Mesothelial cell of epicardium (in vitro differentiated cells): ENCODE measurements at regions not wholly inside any gene's neighbourhood (a gene's known extent, or its start where the extent isn't known, plus 50 kb on each side); places are given as distances from the start of the nearest gene placed in this dataset.

ENCODE experiments used
- DNase-seq, 2 experiments: peaks; one replicate each; pipeline ENCODE4 v3.0.0; 2021; ENCODE audit warnings: low spot score in 2 of 2; ENCODE audit not compliant: unreplicated experiment in 2 of 2
- H3K27ac Mint-ChIP-seq: 2 replicates; pipeline ENCODE4 v1.8.0; 2021; ENCODE audit warnings: mixed read lengths
- H3K27me3 Mint-ChIP-seq: 2 replicates; pipeline ENCODE4 v1.8.0; 2021; ENCODE audit warnings: low read depth, mixed read lengths
- H3K36me3 Mint-ChIP-seq: 2 replicates; pipeline ENCODE4 v1.8.0; 2021; ENCODE audit warnings: mixed read lengths
- H3K4me1 Mint-ChIP-seq: 2 replicates; pipeline ENCODE4 v1.8.0; 2021; ENCODE audit warnings: mixed read lengths
- H3K4me3 Mint-ChIP-seq: 2 replicates; pipeline ENCODE4 v1.8.0; 2021; ENCODE audit warnings: mild to moderate bottlenecking, moderate library complexity, mixed read lengths
- H3K9me3 Mint-ChIP-seq: 2 replicates; pipeline ENCODE4 v1.8.0; 2021; ENCODE audit warnings: mixed read lengths
- CTCF ChIP-seq: fragments of 200-600 bp; sonication (generic); IDR thresholded peaks from one replicate; pipeline ENCODE4 v1.5.0; 2021; ENCODE audit warnings: antibody characterized with exemption; ENCODE audit not compliant: unreplicated experiment

- no peak overlapping the region for H3K27ac Mint-ChIP-seq
- peaks cover 57% of the 10 kb centered on the region for H3K9me3 Mint-ChIP-seq
- no peak for TF ChIP-seq CTCF
- H3K4me1 Mint-ChIP-seq: no peaks in the 10 kb centered on the region
- H3K4me3 Mint-ChIP-seq: no peak overlapping the region
- H3K27me3 Mint-ChIP-seq: peaks cover 1% of the 10 kb centered on the region
- H3K36me3 Mint-ChIP-seq: peaks cover 5% of the 10 kb centered on the region
- no peak for DNase-seq
Measured at GRCh38 chr7:42812779-42813178, 99.1 kb downstream of the C7orf25 start.

DNA sequence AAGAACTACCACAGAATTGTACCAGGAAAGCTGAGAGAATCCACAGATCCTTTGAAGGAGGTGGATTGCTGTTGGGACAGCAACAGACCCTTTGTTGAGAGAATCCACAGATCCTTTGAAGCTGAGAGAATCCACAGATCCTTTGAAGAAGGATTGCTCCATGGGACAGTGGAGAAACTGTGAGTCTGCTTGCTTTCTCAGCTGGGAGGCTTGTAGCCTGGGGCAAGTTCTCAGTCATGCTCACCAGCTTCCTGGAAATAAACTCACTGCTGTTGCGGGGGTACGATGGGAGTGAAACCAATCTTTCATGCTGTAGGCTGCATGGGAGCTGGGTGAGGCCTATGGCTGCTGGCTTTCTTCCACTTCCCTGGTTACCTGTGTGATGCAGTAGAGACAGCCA lies 106.3 kb downstream of the C7orf25 start:
- no peaks in the 10 kb centered on the region for H3K27me3 Mint-ChIP-seq
- peaks cover 62% of the 10 kb centered on the region for H3K9me3 Mint-ChIP-seq
- TF ChIP-seq CTCF: no peak

DNA sequence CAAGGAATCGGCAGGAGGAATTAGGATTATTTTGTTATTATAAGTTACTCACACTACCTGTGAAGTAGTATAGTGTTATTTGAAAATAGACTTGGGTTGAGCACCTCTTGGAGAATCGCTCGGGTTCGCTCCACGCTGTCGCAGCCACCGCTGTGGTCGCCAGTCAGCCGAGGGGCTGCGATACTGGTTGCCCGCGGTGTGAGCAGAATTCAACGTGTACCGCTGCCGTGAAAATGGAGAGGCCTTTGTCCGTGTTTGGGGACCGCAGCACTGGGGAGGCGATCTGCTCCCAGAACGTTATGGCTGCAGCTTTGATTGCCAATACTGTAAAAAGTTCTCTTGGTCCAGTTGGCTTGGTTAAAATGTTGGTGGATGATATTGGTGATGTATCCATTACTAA lies 117.2 kb downstream of the C7orf25 start:
- no peak overlapping the region for H3K4me3 Mint-ChIP-seq

More for the DNA sequence above, 106.3 kb downstream of the C7orf25 start:
- H3K4me1 Mint-ChIP-seq: no peaks in the 10 kb centered on the region
- peaks cover 3% of the 10 kb centered on the region for H3K36me3 Mint-ChIP-seq
- H3K27ac Mint-ChIP-seq: no peak overlapping the region
- no peak overlapping the region for H3K4me3 Mint-ChIP-seq
- DNase-seq: no peak

DNA sequence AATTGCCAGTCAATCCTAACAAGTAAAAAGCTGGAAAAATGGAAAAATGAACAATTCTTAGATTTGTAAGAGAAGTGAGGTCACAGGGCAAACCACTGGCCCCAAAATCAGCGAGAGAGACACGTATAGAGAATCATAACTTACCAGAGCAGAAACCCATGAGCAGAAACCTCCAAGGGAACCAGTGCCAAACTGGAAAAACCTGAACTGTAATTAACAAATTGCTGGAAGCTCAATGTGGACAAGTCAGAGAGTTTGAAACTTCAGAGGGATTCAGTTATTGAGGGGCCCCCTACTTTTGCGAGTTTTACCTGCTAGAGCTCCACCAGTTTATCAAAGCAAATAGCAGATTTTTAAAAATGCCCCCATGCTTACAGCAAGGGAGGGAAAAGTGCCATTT lies 119.0 kb downstream of the C7orf25 start:
- Mint-ChIP-seq H3K27ac (peak overlapping the region; percentile 62), H3K9me3 (peaks cover 35% of the 10 kb centered on the region), H3K27me3 (no peaks in the 10 kb centered on the region), H3K4me3 (no peak overlapping the region), H3K36me3 (peaks cover 3% of the 10 kb centered on the region), H3K4me1 (peaks cover 18% of the 10 kb centered on the region)
- no peak for TF ChIP-seq CTCF
- no peak for DNase-seq

More for the DNA sequence above, 117.2 kb downstream of the C7orf25 start:
- H3K27ac Mint-ChIP-seq: no peak overlapping the region
- no peak for DNase-seq
- TF ChIP-seq CTCF: no peak
- peaks cover 42% of the 10 kb centered on the region for H3K9me3 Mint-ChIP-seq
- H3K27me3 Mint-ChIP-seq: no peaks in the 10 kb centered on the region
- peaks cover 3% of the 10 kb centered on the region for H3K36me3 Mint-ChIP-seq
- H3K4me1 Mint-ChIP-seq: peaks cover 18% of the 10 kb centered on the region

GRCh38 chr7:42790196-42790595 lies 121.7 kb downstream of the C7orf25 start:
- H3K27ac Mint-ChIP-seq: no peak overlapping the region
- no peak for TF ChIP-seq CTCF
- peaks cover 18% of the 10 kb centered on the region for H3K4me1 Mint-ChIP-seq
- DNase-seq: no peak
- peaks cover 32% of the 10 kb centered on the region for H3K9me3 Mint-ChIP-seq
- H3K36me3 Mint-ChIP-seq: peaks cover 3% of the 10 kb centered on the region
- no peak overlapping the region for H3K4me3 Mint-ChIP-seq
- no peaks in the 10 kb centered on the region for H3K27me3 Mint-ChIP-seq

GRCh38 chr7:42774436-42774835 lies 137.4 kb downstream of the C7orf25 start:
- Mint-ChIP-seq H3K27ac (no peak overlapping the region), H3K4me1 (no peaks in the 10 kb centered on the region), H3K4me3 (no peak overlapping the region), H3K9me3 (peaks cover 12% of the 10 kb centered on the region), H3K36me3 (peaks cover 8% of the 10 kb centered on the region), H3K27me3 (no peaks in the 10 kb centered on the region)
- no peak for DNase-seq
- no peak for TF ChIP-seq CTCF
